H9 (cell line): ENCODE measurements at regions not wholly inside any gene's neighbourhood (a gene's known extent, or its start where the extent isn't known, plus 50 kb on each side); places are given as distances from the start of the nearest gene placed in this dataset.

Experiments used
- DNase-seq: peaks from one replicate; pipeline ENCODE4 v3.0.0-alpha.2; 2017
- H2AFZ ChIP-seq: one replicate; pipeline ENCODE4 v1.6.1; 2013; ENCODE audit warnings: mild to moderate bottlenecking, low read length, control low read depth, moderate library complexity
- H2AK5ac ChIP-seq: 2 replicates; pipeline ENCODE4 v1.6.1; 2013; ENCODE audit warnings: low read length, control low read depth, mixed read lengths; ENCODE audit not compliant: insufficient read length
- H2BK120ac ChIP-seq: one replicate; pipeline ENCODE4 v1.6.1; 2013; ENCODE audit warnings: low read depth, mild to moderate bottlenecking, low read length, control low read depth, inconsistent platforms; ENCODE audit not compliant: poor library complexity, severe bottlenecking
- H2BK12ac ChIP-seq: 2 replicates; pipeline ENCODE4 v1.6.1; 2013; ENCODE audit warnings: low read length, control low read depth, mixed read lengths, low read depth; ENCODE audit not compliant: insufficient read length
- H2BK15ac ChIP-seq: 2 replicates; pipeline ENCODE4 v1.6.1; 2013; ENCODE audit warnings: low read depth, low read length, control low read depth
- H2BK20ac ChIP-seq: one replicate; pipeline ENCODE4 v1.6.1; 2013; ENCODE audit warnings: low read depth, mild to moderate bottlenecking, low read length, control low read depth, inconsistent platforms; ENCODE audit not compliant: poor library complexity, severe bottlenecking
- H2BK5ac ChIP-seq: 2 replicates; pipeline ENCODE4 v1.6.1; 2013; ENCODE audit warnings: low read length, control low read depth, mixed read lengths; ENCODE audit not compliant: insufficient read length
- H3K14ac ChIP-seq: 2 replicates; pipeline ENCODE4 v1.6.1; 2013; ENCODE audit warnings: low read length, control low read depth; ENCODE audit not compliant: insufficient read depth
- H3K18ac ChIP-seq: 2 replicates; pipeline ENCODE4 v1.6.1; 2013; ENCODE audit warnings: low read depth, mild to moderate bottlenecking, mixed read lengths, low read length, control low read depth; ENCODE audit not compliant: insufficient read length
- H3K23ac ChIP-seq: 2 replicates; pipeline ENCODE4 v1.6.1; 2013; ENCODE audit warnings: low read length, control low read depth, mixed read lengths, low read depth; ENCODE audit not compliant: insufficient read length
- H3K23me2 ChIP-seq: 2 replicates; pipeline ENCODE4 v1.6.1; 2013; ENCODE audit warnings: low read depth, mild to moderate bottlenecking, mixed read lengths, low read length, control low read depth; ENCODE audit not compliant: insufficient read length, poor library complexity, severe bottlenecking
- H3K27ac ChIP-seq: 2 replicates; pipeline ENCODE4 v1.5.1; 2013; ENCODE audit warnings: low read length, control low read depth, mixed read lengths, low read depth; ENCODE audit not compliant: insufficient read length
- H3K27me3 ChIP-seq: 2 replicates; pipeline ENCODE4 v1.6.1; 2013; ENCODE audit warnings: low read length, control low read depth, inconsistent platforms; ENCODE audit not compliant: insufficient read depth
- H3K4ac ChIP-seq: 2 replicates; pipeline ENCODE4 v1.6.1; 2013; ENCODE audit warnings: low read depth, mild to moderate bottlenecking, control low read depth, inconsistent platforms, low read length, moderate library complexity
- H3K4me1 ChIP-seq: 2 replicates; pipeline ENCODE4 v1.6.1; 2013; ENCODE audit warnings: low read length, control low read depth, inconsistent platforms; ENCODE audit not compliant: insufficient read depth
- H3K4me2 ChIP-seq: 2 replicates; pipeline ENCODE4 v1.6.1; 2013; ENCODE audit warnings: low read length, control low read depth, mixed read lengths; ENCODE audit not compliant: insufficient read length, insufficient read depth
- H3K56ac ChIP-seq: 2 replicates; pipeline ENCODE4 v1.6.1; 2013; ENCODE audit warnings: low read depth, mild to moderate bottlenecking, mixed read lengths, low read length, control low read depth; ENCODE audit not compliant: insufficient read length
- H3K79me1 ChIP-seq: 2 replicates; pipeline ENCODE4 v1.6.1; 2013; ENCODE audit warnings: low read depth, mild to moderate bottlenecking, moderate library complexity, low read length, control low read depth, inconsistent platforms; ENCODE audit not compliant: insufficient read depth, poor library complexity, severe bottlenecking
- H3K79me2 ChIP-seq: 2 replicates; pipeline ENCODE4 v1.6.1; 2013; ENCODE audit warnings: low read length, control low read depth, inconsistent platforms; ENCODE audit not compliant: insufficient read depth
- H3K9ac ChIP-seq: 2 replicates; pipeline ENCODE4 v1.6.1; 2013; ENCODE audit warnings: low read length, control low read depth, mixed read lengths; ENCODE audit not compliant: insufficient read length; ENCODE audit errors: extremely low read depth
- H3K9me3 ChIP-seq: one replicate; pipeline ENCODE4 v1.6.1; 2013; ENCODE audit warnings: low read depth, low read length, inconsistent platforms; ENCODE audit not compliant: control insufficient read depth
- H3T11ph ChIP-seq: one replicate; pipeline ENCODE4 v1.6.1; 2013; ENCODE audit warnings: mild to moderate bottlenecking, low read length, control low read depth, inconsistent platforms
- H4K20me1 ChIP-seq: one replicate; pipeline ENCODE4 v1.6.1; 2013; ENCODE audit not compliant: control insufficient read depth, insufficient read length, insufficient read depth
- H4K5ac ChIP-seq: 2 replicates; pipeline ENCODE4 v1.6.1; 2013; ENCODE audit warnings: low read depth, mild to moderate bottlenecking, mixed read lengths, low read length, control low read depth; ENCODE audit not compliant: insufficient read length
- H4K8ac ChIP-seq: replicated peaks from 2 replicates; pipeline ENCODE4 v1.6.1; 2013; ENCODE audit warnings: low read length, control low read depth, mixed read lengths, low read depth; ENCODE audit not compliant: insufficient read length
- H4K91ac ChIP-seq: 2 replicates; pipeline ENCODE4 v1.6.1; 2013; ENCODE audit warnings: low read depth, mild to moderate bottlenecking, moderate library complexity, mixed read lengths, low read length, control low read depth; ENCODE audit not compliant: insufficient read length
- H3K27ac Mint-ChIP-seq, 3 experiments: 2 replicates in 2 of 3; 3 replicates in 1 of 3; pipeline ENCODE4 v1.8.0; 2020 to 2021; ENCODE audit warnings: mixed read lengths in 3 of 3, mild to moderate bottlenecking in 1 of 3, moderate library complexity in 1 of 3
- H3K27me3 Mint-ChIP-seq: 2 replicates; pipeline ENCODE4 v1.8.0; 2021; ENCODE audit warnings: low read depth, mild to moderate bottlenecking, moderate library complexity, mixed read lengths
- H3K36me3 Mint-ChIP-seq, 3 experiments: 2 replicates in 2 of 3; 3 replicates in 1 of 3; pipeline ENCODE4 v1.8.0; 2020 to 2021; ENCODE audit warnings: low read depth in 3 of 3, mixed read lengths in 3 of 3; ENCODE audit not compliant: insufficient read depth in 1 of 3
- H3K4me1 Mint-ChIP-seq, 2 experiments: 2 replicates each; pipeline ENCODE4 v1.8.0; 2020; ENCODE audit warnings: mixed read lengths in 2 of 2
- H3K4me3 Mint-ChIP-seq, 2 experiments: 2 replicates in 1 of 2; 3 replicates in 1 of 2; pipeline ENCODE4 v1.8.0; 2020 to 2021; ENCODE audit warnings: mild to moderate bottlenecking in 2 of 2, mixed read lengths in 2 of 2, moderate library complexity in 1 of 2
- H3K9me3 Mint-ChIP-seq, 2 experiments: 2 replicates in 1 of 2; 3 replicates in 1 of 2; pipeline ENCODE4 v1.8.0; 2020; ENCODE audit warnings: mild to moderate bottlenecking in 2 of 2, mixed read lengths in 2 of 2, moderate library complexity in 1 of 2
- WGBS: extraction: QIAGEN DNeasy Blood & Tissue Kit; methylation state at CpG from one replicate; pipeline ENCODE4 v1.1.7; 2013; ENCODE audit warnings: missing lambda C conversion rate, low lambda C conversion rate, mixed read lengths; ENCODE audit not compliant: insufficient read length; ENCODE audit errors: extremely low coverage; 5-methylcytosine and 5-hydroxymethylcytosine counted together
- TF ChIP-seq, protein P1 (sequence below): fragments of 200-600 bp; sonication (generic); conservative IDR thresholded peaks from 3 replicates; pipeline ENCODE4 v1.8.0; 2021; ENCODE audit warnings: antibody characterized with exemption, mild to moderate bottlenecking

DNA sequence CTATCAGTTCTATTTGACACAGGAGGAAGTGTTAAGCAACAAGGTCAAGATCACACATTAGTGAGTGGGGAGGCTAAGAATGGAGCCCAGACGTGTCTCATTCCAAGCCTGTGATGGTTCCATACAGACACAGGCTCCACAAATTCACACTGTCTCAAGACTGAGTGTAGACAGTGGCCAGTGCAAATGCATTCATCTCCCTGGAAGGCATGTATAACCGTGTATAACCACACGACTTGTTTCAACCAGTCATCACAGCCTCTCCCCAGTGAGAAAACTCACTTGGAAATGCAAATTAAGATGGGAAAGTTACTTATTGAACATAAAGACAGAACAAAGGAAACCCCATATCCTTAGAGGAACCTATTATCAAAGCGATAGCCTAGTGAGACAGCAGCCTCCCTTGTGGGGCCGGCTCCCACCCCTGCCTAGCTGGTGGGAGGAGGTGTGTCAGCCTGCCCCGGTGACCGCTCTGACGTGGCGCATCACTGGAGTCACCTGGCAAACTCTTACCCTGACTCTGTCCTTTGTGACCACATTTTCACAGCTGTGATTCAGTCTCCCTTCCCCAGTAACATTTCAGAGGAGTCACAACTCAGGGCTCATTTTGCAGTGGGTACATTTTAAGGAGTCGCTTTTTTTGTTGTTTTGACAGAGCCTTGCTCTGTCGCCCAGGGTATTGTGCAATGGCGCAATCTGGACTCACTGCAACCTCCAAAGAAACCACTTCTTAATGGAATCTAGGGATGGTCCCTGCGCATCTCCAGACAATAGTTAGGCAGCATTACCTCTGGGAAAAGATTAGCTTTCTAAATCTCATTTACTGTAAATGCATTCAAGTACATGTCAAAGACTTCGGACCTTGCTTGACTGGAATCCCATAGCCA, 126.6 kb upstream of the PARD3 start:
- Histone ChIP-seq H2BK5ac (no peak overlapping the region), H4K5ac (no peak overlapping the region), H4K91ac (no peak overlapping the region), H3T11ph (no peak overlapping the region), H3K4me2 (no peak overlapping the region), H2BK15ac (no peak overlapping the region), H2BK120ac (no peak overlapping the region), H3K14ac (no peak overlapping the region), H3K4ac (no peak overlapping the region), H4K8ac (no peak overlapping the region), H2AFZ (no peak overlapping the region), H2BK12ac (no peak overlapping the region), H3K27me3 (no peaks in the 10 kb centered on the region), H3K23me2 (no peaks in the 10 kb centered on the region), H3K56ac (no peak overlapping the region), H2BK20ac (no peak overlapping the region), H4K20me1 (no peaks in the 10 kb centered on the region), H3K18ac (no peak overlapping the region), H3K4me1 (peaks cover 4% of the 10 kb centered on the region; the same call in 1 of the 2 replicates), H3K79me2 (no peaks in the 10 kb centered on the region), H2AK5ac (no peak overlapping the region), H3K79me1 (no peaks in the 10 kb centered on the region), H3K9ac (no peak overlapping the region), H3K23ac (no peak overlapping the region), H3K27ac (no peak overlapping the region), H3K9me3 (no peaks in the 10 kb centered on the region)
- Mint-ChIP-seq H3K27me3 (peaks cover 2% of the 10 kb centered on the region; the same call in 1 of the 2 replicates), H3K27ac (0 out of 7 replicates have a peak overlapping the region, but pooled peaks of 1 of the 3 experiments have one; percentile 35), H3K4me1 (peaks cover 44 to 53% of the 10 kb centered on the region in 2 experiments), H3K4me3 (no peak overlapping the region), H3K36me3 (peaks cover 0 to 2% (median 0%) of the 10 kb centered on the region in 3 experiments; a peak in 1 of 7 replicates), H3K9me3 (no peaks in the 10 kb centered on the region; a peak in 1 of 5 replicates)
- WGBS = no CpG with 5 or more reads among the region's 14 CpGs
- DNase-seq = no peak
- TF ChIP-seq, protein P1, sequence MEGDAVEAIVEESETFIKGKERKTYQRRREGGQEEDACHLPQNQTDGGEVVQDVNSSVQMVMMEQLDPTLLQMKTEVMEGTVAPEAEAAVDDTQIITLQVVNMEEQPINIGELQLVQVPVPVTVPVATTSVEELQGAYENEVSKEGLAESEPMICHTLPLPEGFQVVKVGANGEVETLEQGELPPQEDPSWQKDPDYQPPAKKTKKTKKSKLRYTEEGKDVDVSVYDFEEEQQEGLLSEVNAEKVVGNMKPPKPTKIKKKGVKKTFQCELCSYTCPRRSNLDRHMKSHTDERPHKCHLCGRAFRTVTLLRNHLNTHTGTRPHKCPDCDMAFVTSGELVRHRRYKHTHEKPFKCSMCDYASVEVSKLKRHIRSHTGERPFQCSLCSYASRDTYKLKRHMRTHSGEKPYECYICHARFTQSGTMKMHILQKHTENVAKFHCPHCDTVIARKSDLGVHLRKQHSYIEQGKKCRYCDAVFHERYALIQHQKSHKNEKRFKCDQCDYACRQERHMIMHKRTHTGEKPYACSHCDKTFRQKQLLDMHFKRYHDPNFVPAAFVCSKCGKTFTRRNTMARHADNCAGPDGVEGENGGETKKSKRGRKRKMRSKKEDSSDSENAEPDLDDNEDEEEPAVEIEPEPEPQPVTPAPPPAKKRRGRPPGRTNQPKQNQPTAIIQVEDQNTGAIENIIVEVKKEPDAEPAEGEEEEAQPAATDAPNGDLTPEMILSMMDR = no peak
